ENCODE measurements at regions not wholly inside any gene's neighbourhood (a gene's known extent, or its start where the extent isn't known, plus 50 kb on each side); places are given as distances from the start of the nearest gene placed in this dataset.

GRCh38 chr5:68395926-68396511, 180.5 kb downstream of the PIK3R1 start:
- Histone ChIP-seq H3K27me3 (replicated peaks in 1 of 4; ENCODE audit: control extremely low read depth in 1 of 4, control insufficient read depth in 3 of 4, insufficient read depth in 4 of 4, low read length in 3 of 4) (no peaks in the 10 kb centered on the region), H2AFZ (ENCODE audit: insufficient read depth, low read depth, low read length, poor library complexity, severe bottlenecking) (no peak overlapping the region), H3K9ac (ENCODE audit: low read length) (no peak overlapping the region), H3K4me1 (ENCODE audit: control insufficient read depth in 2 of 2, insufficient read depth in 2 of 2, low read length in 2 of 2) (peaks cover 6 to 9% of the 10 kb centered on the region in 2 donors), H3K9me3 (ENCODE audit: control extremely low read depth in 1 of 3, control insufficient read depth in 2 of 3, insufficient read depth in 1 of 3, low read length in 2 of 3) (peaks cover 1 to 3% (median 2%) of the 10 kb centered on the region in 3 donors), H4K20me1 (ENCODE audit: control insufficient read depth, insufficient read depth, low read length, poor library complexity, severe bottlenecking) (no peaks in the 10 kb centered on the region), H3K27ac (ENCODE audit: low read length in 2 of 2) (no peak overlapping the region), H3K36me3 (replicated peaks in 1 of 2; ENCODE audit: control extremely low read depth in 1 of 2, control insufficient read depth in 1 of 2, extremely low read depth in 1 of 2, insufficient read depth in 2 of 2, low read length in 1 of 2) (no peaks in the 10 kb centered on the region), H3K4me2 (replicated peaks; ENCODE audit: low read depth, low read length, poor library complexity, severe bottlenecking) (no peak overlapping the region), H3K79me2 (ENCODE audit: control insufficient read depth, insufficient read depth, low read length) (no peaks in the 10 kb centered on the region), H3K4me3 (ENCODE audit: control extremely low read depth in 1 of 5, extremely low read depth in 1 of 5, insufficient read depth in 1 of 5, low read depth in 2 of 5, low read length in 4 of 5) (no peak overlapping the region)
- CTCF ChIA-PET = no interaction called here
- no CpG with 5 or more reads among the region's 2 CpGs for WGBS (ENCODE audit: insufficient coverage)
- ATAC-seq (ENCODE audit: low read depth) (no peak), DNase-seq (no peak)
- Mint-ChIP-seq H3K27ac (no peak overlapping the region), H3K4me1 (peaks cover 7% of the 10 kb centered on the region), H3K9me3 (ENCODE audit: insufficient read depth) (no peaks in the 10 kb centered on the region), H3K27me3 (no peaks in the 10 kb centered on the region), H3K4me3 (no peak overlapping the region)
- TF ChIP-seq EZH2 (IDR thresholded peaks at IDR 0.05; ENCODE audit: borderline replicate concordance, insufficient read depth, low read depth, low read length, poor library complexity, severe bottlenecking) (no peak), CTCF (IDR thresholded peaks at IDR 0.05) (no peak)
- intact Hi-C loops (cut with micrococcal nuclease) = no loop called here
- POLR2A ChIA-PET = no interaction called here

- Mint-ChIP-seq H3K4me1 (peaks cover 7% of the 10 kb centered on the region), H3K4me3 (no peak overlapping the region), H3K27ac (no peak overlapping the region), H3K27me3 (no peaks in the 10 kb centered on the region), H3K9me3 (ENCODE audit: insufficient read depth) (no peaks in the 10 kb centered on the region)
- no peaks in the 10 kb centered on the region for H4K20me1 ChIP-seq (ENCODE audit: control insufficient read depth, insufficient read depth, low read length, poor library complexity, severe bottlenecking)
- 100% methylated on average over 1 of the region's 4 CpGs for WGBS (ENCODE audit: insufficient coverage)
- H3K4me1 ChIP-seq (ENCODE audit: control insufficient read depth in 2 of 2, insufficient read depth in 2 of 2, low read length in 2 of 2) = peaks cover 6 to 9% of the 10 kb centered on the region in 2 donors
- ChIA-PET CTCF (no interaction called here), POLR2A (no interaction called here)
- H2AFZ ChIP-seq (ENCODE audit: insufficient read depth, low read depth, low read length, poor library complexity, severe bottlenecking) = no peak overlapping the region
- H3K27ac ChIP-seq (ENCODE audit: low read length in 2 of 2) = no peak overlapping the region
- H3K4me3 ChIP-seq (ENCODE audit: control extremely low read depth in 1 of 5, extremely low read depth in 1 of 5, insufficient read depth in 1 of 5, low read depth in 2 of 5, low read length in 4 of 5) = no peak overlapping the region
- peaks cover 1 to 3% (median 2%) of the 10 kb centered on the region in 3 donors for H3K9me3 ChIP-seq (ENCODE audit: control extremely low read depth in 1 of 3, control insufficient read depth in 2 of 3, insufficient read depth in 1 of 3, low read length in 2 of 3)
- H3K9ac ChIP-seq (ENCODE audit: low read length) = no peak overlapping the region
- H3K36me3 ChIP-seq (replicated peaks in 1 of 2; ENCODE audit: control extremely low read depth in 1 of 2, control insufficient read depth in 1 of 2, extremely low read depth in 1 of 2, insufficient read depth in 2 of 2, low read length in 1 of 2) = no peaks in the 10 kb centered on the region
- ATAC-seq (ENCODE audit: low read depth) = no peak
- DNase-seq = no peak
- no peak for TF ChIP-seq EZH2 (IDR thresholded peaks at IDR 0.05; ENCODE audit: borderline replicate concordance, insufficient read depth, low read depth, low read length, poor library complexity, severe bottlenecking)
- intact Hi-C loops (cut with micrococcal nuclease) = no loop called here
- no peaks in the 10 kb centered on the region for H3K79me2 ChIP-seq (ENCODE audit: control insufficient read depth, insufficient read depth, low read length)
- H3K27me3 ChIP-seq (replicated peaks in 1 of 4; ENCODE audit: control extremely low read depth in 1 of 4, control insufficient read depth in 3 of 4, insufficient read depth in 4 of 4, low read length in 3 of 4) = no peaks in the 10 kb centered on the region
- no peak overlapping the region for H3K4me2 ChIP-seq (replicated peaks; ENCODE audit: low read depth, low read length, poor library complexity, severe bottlenecking)
These were observed 181.2 kb downstream of the PIK3R1 start for GRCh38 chr5:68396722-68397121.
